PC-3 (cell line): ENCODE measurements at regions not wholly inside any gene's neighbourhood (a gene's known extent, or its start where the extent isn't known, plus 50 kb on each side); places are given as distances from the start of the nearest gene placed in this dataset.

Experiments
- ATAC-seq: fragments of 200-7000 bp; cut with Tn5 transposase; 2 replicates; pipeline ENCODE4 v1.9.1; 2020; ENCODE audit warnings: mild to moderate bottlenecking, moderate library complexity
- BruUV-seq: library from RNA; stranded (reverse); fragments of 400-500 nt; replicated peaks from 2 replicates; lab custom pipeline; 2021; lab: Mats Ljungman, UMichigan
- CTCF ChIA-PET: fragments of 300-600 bp; sonication (Branson Sonifier 250); formaldehyde crosslinking; loops from one replicate; lab custom pipeline; 2022; ENCODE audit warnings: antibody characterized with exemption; lab: Charles Lee
- POLR2A ChIA-PET: fragments of 300-600 bp; sonication (Branson Sonifier 250); formaldehyde crosslinking; loops from one replicate; lab custom pipeline; 2022; ENCODE audit warnings: antibody characterized with exemption; ENCODE audit not compliant: unreplicated experiment; lab: Charles Lee
- DNase-seq: peaks from one replicate; pipeline ENCODE4 v3.0.0-alpha.2; 2015
- H2AFZ ChIP-seq: fragments of 300-600 bp; sonication (generic); 2 replicates; pipeline ENCODE4 v1.6.0; 2016; ENCODE audit warnings: antibody characterized with exemption, low read length
- H3F3A ChIP-seq: fragments of 300-600 bp; sonication (generic); one replicate; pipeline ENCODE4 v1.6.0; 2017; ENCODE audit warnings: antibody characterized with exemption, low read length, control low read depth, mild to moderate bottlenecking; ENCODE audit not compliant: unreplicated experiment
- H3K27ac ChIP-seq: fragments of 300-600 bp; sonication (generic); 2 replicates; pipeline ENCODE4 v1.5.1; 2016; ENCODE audit warnings: mild to moderate bottlenecking, low read length
- H3K27me3 ChIP-seq: fragments of 300-600 bp; sonication (generic); 2 replicates; pipeline ENCODE4 v1.6.1; 2016; ENCODE audit warnings: low read length, mixed read lengths
- H3K36me3 ChIP-seq: fragments of 300-600 bp; sonication (generic); 2 replicates; pipeline ENCODE4 v1.6.1; 2016; ENCODE audit warnings: low read depth, mixed run types, low read length, mixed read lengths
- H3K4me1 ChIP-seq: fragments of 300-600 bp; sonication (generic); 2 replicates; pipeline ENCODE4 v1.5.1; 2016; ENCODE audit warnings: low read length; ENCODE audit not compliant: insufficient read depth
- H3K4me2 ChIP-seq: fragments of 300-600 bp; sonication (generic); 2 replicates; pipeline ENCODE4 v1.6.0; 2016; ENCODE audit warnings: low read length
- H3K4me3 ChIP-seq: fragments of 300-600 bp; sonication (generic); 2 replicates; pipeline ENCODE4 v1.5.1; 2016; ENCODE audit warnings: mild to moderate bottlenecking, low read length, mixed read lengths
- H3K79me2 ChIP-seq: fragments of 300-600 bp; sonication (generic); 2 replicates; pipeline ENCODE4 v1.6.1; 2017; ENCODE audit warnings: low read length, mixed read lengths
- H3K9ac ChIP-seq: fragments of 300-600 bp; sonication (generic); 2 replicates; pipeline ENCODE4 v1.6.0; 2016; ENCODE audit warnings: mild to moderate bottlenecking, low read length
- H3K9me2 ChIP-seq: fragments of 300-600 bp; sonication (generic); replicated peaks from 2 replicates; pipeline ENCODE4 v1.6.1; 2016; ENCODE audit warnings: mixed run types, low read length, mixed read lengths
- H3K9me3 ChIP-seq: fragments of 300-600 bp; sonication (generic); 2 replicates; pipeline ENCODE4 v1.6.1; 2016; ENCODE audit warnings: low read length, mixed read lengths
- H4K20me1 ChIP-seq: fragments of 300-600 bp; sonication (generic); 2 replicates; pipeline ENCODE4 v1.6.1; 2016; ENCODE audit warnings: low read length, mixed read lengths
- EZH2 ChIP-seq: fragments of 300-600 bp; sonication (generic); IDR thresholded peaks from one replicate; pipeline ENCODE4 v1.6.1; 2017; ENCODE audit warnings: antibody characterized with exemption, mild to moderate bottlenecking, low read length; ENCODE audit not compliant: unreplicated experiment
- EZH2phosphoT487 ChIP-seq: fragments of 300-600 bp; sonication (generic); IDR thresholded peaks from 2 replicates; pipeline ENCODE4 v1.6.1; 2018; ENCODE audit warnings: mild to moderate bottlenecking, antibody characterized with exemption, low read length, borderline replicate concordance
- intact Hi-C: fragments of 100-400 bp; cut with micrococcal nuclease; formaldehyde crosslinking; loops from 2 replicates; pipeline ENCODE4 v1.9.0; 2023
- TF ChIP-seq, protein P1 (sequence below): fragments of 300-600 bp; sonication (generic); conservative IDR thresholded peaks from 2 replicates; pipeline ENCODE4 v1.5.1; 2017; ENCODE audit warnings: antibody characterized with exemption, low read depth, mild to moderate bottlenecking, low read length

DNA sequence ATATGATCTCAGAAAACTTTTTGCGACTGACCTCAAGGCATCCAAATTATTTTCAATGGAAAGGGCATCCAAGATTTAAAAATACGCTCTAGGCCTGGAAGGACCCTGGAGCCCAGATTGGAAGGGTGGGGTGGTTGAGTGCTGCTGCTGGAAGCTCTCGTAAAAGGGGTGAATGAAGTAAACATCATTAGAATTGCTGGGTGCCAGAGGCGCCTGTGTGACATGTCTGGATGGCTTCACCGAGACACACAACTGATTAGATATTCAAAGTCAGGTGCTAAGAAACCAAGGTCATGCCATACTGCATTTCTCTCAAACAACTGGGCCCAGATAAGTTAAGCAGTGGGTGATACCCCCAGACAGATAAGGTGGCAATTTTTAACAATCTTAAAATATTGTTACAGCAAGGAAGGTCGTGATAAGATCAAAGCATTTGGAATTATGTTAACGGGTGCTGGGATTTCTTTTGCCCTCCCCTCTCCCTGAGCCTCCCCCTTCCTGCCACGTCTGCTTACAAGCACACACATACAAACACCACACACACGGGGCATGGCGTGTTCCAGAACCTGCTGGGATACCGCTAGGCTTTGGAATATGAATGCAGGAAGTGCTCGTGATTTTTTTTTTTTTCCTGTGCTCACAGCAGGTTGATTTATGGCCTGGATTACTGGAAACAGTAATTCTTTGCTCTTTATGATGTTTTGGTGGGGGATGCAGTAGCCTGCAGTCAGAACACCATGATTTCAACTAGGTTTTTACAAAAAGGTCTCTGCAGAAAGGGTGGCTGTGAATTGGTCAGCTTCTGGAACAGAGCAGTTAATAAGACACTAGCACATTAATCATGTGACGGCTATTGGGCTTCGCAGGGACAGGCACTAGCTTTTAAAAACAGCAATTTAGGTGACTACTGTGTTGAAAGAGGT lies 551.2 kb downstream of the QKI start:
- Histone ChIP-seq H3K36me3 (no peaks in the 10 kb centered on the region), H3K4me1 (no peaks in the 10 kb centered on the region), H3K4me2 (no peak overlapping the region), H3K79me2 (no peaks in the 10 kb centered on the region), H3K27ac (no peak overlapping the region), H2AFZ (no peak overlapping the region), H3K9me3 (no peaks in the 10 kb centered on the region), H3F3A (no peaks in the 10 kb centered on the region), H3K4me3 (no peak overlapping the region), H3K9me2 (no peaks in the 10 kb centered on the region), H3K9ac (no peak overlapping the region), H4K20me1 (no peaks in the 10 kb centered on the region), H3K27me3 (no peaks in the 10 kb centered on the region)
- DNase-seq (no peak), ATAC-seq (no peak)
- TF ChIP-seq, protein P1, sequence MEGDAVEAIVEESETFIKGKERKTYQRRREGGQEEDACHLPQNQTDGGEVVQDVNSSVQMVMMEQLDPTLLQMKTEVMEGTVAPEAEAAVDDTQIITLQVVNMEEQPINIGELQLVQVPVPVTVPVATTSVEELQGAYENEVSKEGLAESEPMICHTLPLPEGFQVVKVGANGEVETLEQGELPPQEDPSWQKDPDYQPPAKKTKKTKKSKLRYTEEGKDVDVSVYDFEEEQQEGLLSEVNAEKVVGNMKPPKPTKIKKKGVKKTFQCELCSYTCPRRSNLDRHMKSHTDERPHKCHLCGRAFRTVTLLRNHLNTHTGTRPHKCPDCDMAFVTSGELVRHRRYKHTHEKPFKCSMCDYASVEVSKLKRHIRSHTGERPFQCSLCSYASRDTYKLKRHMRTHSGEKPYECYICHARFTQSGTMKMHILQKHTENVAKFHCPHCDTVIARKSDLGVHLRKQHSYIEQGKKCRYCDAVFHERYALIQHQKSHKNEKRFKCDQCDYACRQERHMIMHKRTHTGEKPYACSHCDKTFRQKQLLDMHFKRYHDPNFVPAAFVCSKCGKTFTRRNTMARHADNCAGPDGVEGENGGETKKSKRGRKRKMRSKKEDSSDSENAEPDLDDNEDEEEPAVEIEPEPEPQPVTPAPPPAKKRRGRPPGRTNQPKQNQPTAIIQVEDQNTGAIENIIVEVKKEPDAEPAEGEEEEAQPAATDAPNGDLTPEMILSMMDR: no peak
- TF ChIP-seq EZH2 (no peak), EZH2phosphoT487 (no peak)
- POLR2A ChIA-PET: no interaction called here
- no TSS peak for BruUV-seq
- intact Hi-C loops: no loop called here
- CTCF ChIA-PET: no interaction called here

DNA sequence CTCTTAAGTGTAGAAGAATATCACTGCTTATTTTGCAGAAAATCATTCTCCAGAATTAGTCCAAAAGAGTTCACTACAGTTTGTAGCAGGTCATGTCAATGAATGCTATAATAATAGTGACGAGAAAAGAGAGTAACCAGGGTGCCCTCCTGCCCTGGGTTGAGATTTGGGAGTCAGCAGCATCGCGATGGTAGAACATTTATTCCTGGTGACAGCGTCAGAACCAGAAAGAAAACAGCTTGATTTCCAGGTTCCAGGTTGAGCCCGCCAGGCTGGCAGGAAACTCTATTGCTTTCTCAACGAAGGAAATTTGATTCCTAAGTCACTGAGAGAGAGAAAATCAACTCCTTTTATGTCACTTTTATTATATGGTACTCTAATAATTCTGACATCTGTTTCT lies 550.3 kb downstream of the QKI start:
- H3K4me1 ChIP-seq: no peaks in the 10 kb centered on the region

More for the DNA sequence above, 550.3 kb downstream of the QKI start:
- no peak overlapping the region for H3K4me2 ChIP-seq
- no peak overlapping the region for H3K9ac ChIP-seq
- H3K27ac ChIP-seq: no peak overlapping the region
- H2AFZ ChIP-seq: no peak overlapping the region
- no peak overlapping the region for H3K4me3 ChIP-seq
- no peaks in the 10 kb centered on the region for H3K9me3 ChIP-seq
- no peaks in the 10 kb centered on the region for H3K79me2 ChIP-seq
- no peaks in the 10 kb centered on the region for H3F3A ChIP-seq
- no peaks in the 10 kb centered on the region for H3K27me3 ChIP-seq
- no peaks in the 10 kb centered on the region for H4K20me1 ChIP-seq
- ATAC-seq (no peak), DNase-seq (no peak)
- no peaks in the 10 kb centered on the region for H3K36me3 ChIP-seq
- intact Hi-C loops: no loop called here
- no peaks in the 10 kb centered on the region for H3K9me2 ChIP-seq
- BruUV-seq: no TSS peak
- POLR2A ChIA-PET: no interaction called here
- TF ChIP-seq EZH2phosphoT487: no peak
- no peak for TF ChIP-seq EZH2
- TF ChIP-seq, protein P1: no peak
- CTCF ChIA-PET: no interaction called here
